Fibroblast of gingiva (primary cell): ENCODE measurements at regions not wholly inside any gene's neighbourhood (a gene's known extent, or its start where the extent isn't known, plus 50 kb on each side); places are given as distances from the start of the nearest gene placed in this dataset.

Experiments
- DNase-seq: peaks from one replicate; pipeline ENCODE4 v3.0.0-alpha.2; 2011; ENCODE audit warnings: low read depth

- no peak for DNase-seq
These were observed 57.1 kb upstream of the ATG10 start for GRCh38 chr5:81914696-81915095.

- DNase-seq, result no peak
These were observed 58.9 kb upstream of the ATG10 start for GRCh38 chr5:81912933-81913332.

GRCh38 chr5:81909677-81910076, 62.1 kb upstream of the ATG10 start:
- DNase-seq, result no peak

GRCh38 chr5:81908771-81909170, 63.1 kb upstream of the ATG10 start:
- DNase-seq, result no peak

- no peak for DNase-seq
These were observed 63.8 kb upstream of the ATG10 start for GRCh38 chr5:81908044-81908443.

GRCh38 chr5:81907012-81907635, 64.7 kb upstream of the ATG10 start:
- DNase-seq, result no peak

- DNase-seq, result no peak
These were observed 65.7 kb upstream of the ATG10 start for GRCh38 chr5:81906086-81906485.

GRCh38 chr5:81904861-81905260, 67.0 kb upstream of the ATG10 start:
- no peak for DNase-seq

GRCh38 chr5:81904166-81904565, 67.7 kb upstream of the ATG10 start:
- DNase-seq, result no peak

- DNase-seq, result no peak
These were observed 70.2 kb upstream of the ATG10 start for GRCh38 chr5:81901586-81901985.

GRCh38 chr5:81899123-81899522, 72.7 kb upstream of the ATG10 start:
- no peak for DNase-seq

GRCh38 chr5:81898403-81898802, 73.4 kb upstream of the ATG10 start:
- no peak for DNase-seq

- peak; percentile 27 for DNase-seq
These were observed 75.1 kb upstream of the ATG10 start for GRCh38 chr5:81896764-81897163.

GRCh38 chr5:81895307-81895706, 76.5 kb upstream of the ATG10 start:
- no peak for DNase-seq

- no peak for DNase-seq
These were observed 77.9 kb upstream of the ATG10 start for GRCh38 chr5:81893961-81894360.

GRCh38 chr5:81884871-81885270, 87.0 kb upstream of the ATG10 start:
- no peak for DNase-seq

GRCh38 chr5:81883371-81883770, 88.5 kb upstream of the ATG10 start:
- no peak for DNase-seq

GRCh38 chr5:81881595-81881994, 90.2 kb upstream of the ATG10 start:
- no peak for DNase-seq

GRCh38 chr5:81879936-81880335, 91.9 kb upstream of the ATG10 start:
- DNase-seq, result no peak

- DNase-seq, result no peak
These were observed 93.5 kb upstream of the ATG10 start for GRCh38 chr5:81878333-81878732.

- DNase-seq, result no peak
These were observed 104.8 kb upstream of the ATG10 start for GRCh38 chr5:81866994-81867393.

- DNase-seq, result no peak
These were observed 109.9 kb upstream of the SSBP2 start for GRCh38 chr5:81860778-81861177.

GRCh38 chr5:81859624-81860023, 108.7 kb upstream of the SSBP2 start:
- no peak for DNase-seq
